BLaER1 treated with 17β-estradiol and CSF1 and Interleukin-3, amounts not matched to agents 10 nM and 100 nM (cell line): ENCODE measurements at regions not wholly inside any gene's neighbourhood (a gene's known extent, or its start where the extent isn't known, plus 50 kb on each side); places are given as distances from the start of the nearest gene placed in this dataset.

Source experiments
- H3K27ac ChIP-seq, 11 experiments: shearing (Covaris generic); formaldehyde crosslinking; 2 replicates each; pipeline ENCODE4 v1.8.1; 2022
- H3K27me3 ChIP-seq, 11 experiments: shearing (Covaris generic); formaldehyde crosslinking; 2 replicates each; pipeline ENCODE4 v1.8.1; 2022
- H3K36me3 ChIP-seq, 11 experiments: shearing (Covaris generic); formaldehyde crosslinking; 2 replicates each; pipeline ENCODE4 v1.8.1; 2022
- H3K4me1 ChIP-seq, 10 experiments: shearing (Covaris generic); formaldehyde crosslinking; 2 replicates each; pipeline ENCODE4 v1.8.1; 2022
- H3K4me2 ChIP-seq, 11 experiments: shearing (Covaris generic); formaldehyde crosslinking; 2 replicates each; pipeline ENCODE4 v1.8.1; 2022
- H3K4me3 ChIP-seq, 10 experiments: shearing (Covaris generic); formaldehyde crosslinking; 2 replicates each; pipeline ENCODE4 v1.8.1; 2022
- H3K9ac ChIP-seq, 11 experiments: shearing (Covaris generic); formaldehyde crosslinking; 2 replicates each; pipeline ENCODE4 v1.8.1; 2022
- H3K9me3 ChIP-seq, 11 experiments: shearing (Covaris generic); formaldehyde crosslinking; replicated peaks in 1 of 11; 2 replicates each; pipeline ENCODE4 v1.8.1; 2022
- H4K20me1 ChIP-seq, 11 experiments: shearing (Covaris generic); formaldehyde crosslinking; 2 replicates each; pipeline ENCODE4 v1.8.1; 2022
- Cebpa-rat ChIP-seq, 11 experiments: shearing (Covaris generic); IDR thresholded peaks; 2 replicates each; pipeline ENCODE4 v1.8.1; 2022

GRCh38 chr6:21998582-21998981 lies 298.3 kb downstream of the PRL start:
- Histone ChIP-seq H3K9me3 (peaks cover 0 to under 1% (median 0%) of the 10 kb centered on the region in 11 experiments; a peak in 1 of 22 replicates), H3K4me1 (peaks cover 35 to 50% (median 43%) of the 10 kb centered on the region in 10 experiments), H3K4me2 (peak overlapping the region in 10 of 11 experiments; percentile 22 to 82 (median 73); a peak in 19 of 22 replicates), H3K27ac (peak overlapping the region in 4 of 11 experiments; percentile 24 to 69 (median 54); a peak in 4 of 22 replicates), H3K4me3 (no peak overlapping the region), H4K20me1 (no peaks in the 10 kb centered on the region), H3K36me3 (peaks cover 0 to 29% (median 0%) of the 10 kb centered on the region in 11 experiments; a peak in 5 of 22 replicates), H3K27me3 (no peaks in the 10 kb centered on the region), H3K9ac (no peak overlapping the region; a peak in 1 of 22 replicates)
- TF ChIP-seq Cebpa-rat (IDR thresholded peaks at IDR 0.05), result no peak

GRCh38 chr6:21999012-21999528 lies 297.8 kb downstream of the PRL start:
- Histone ChIP-seq H3K4me2 (peak overlapping the region in 10 of 11 experiments; percentile 22 to 82 (median 73); a peak in 18 of 22 replicates), H3K9me3 (peaks cover 0 to 5% (median 0%) of the 10 kb centered on the region in 11 experiments; a peak in 3 of 22 replicates), H3K9ac (no peak overlapping the region), H3K36me3 (peaks cover 0 to 27% (median 0%) of the 10 kb centered on the region in 11 experiments; a peak in 5 of 22 replicates), H3K4me1 (peaks cover 35 to 50% (median 43%) of the 10 kb centered on the region in 10 experiments), H3K4me3 (no peak overlapping the region), H3K27ac (peak overlapping the region in 4 of 11 experiments; percentile 24 to 69 (median 54); a peak in 3 of 22 replicates), H3K27me3 (no peaks in the 10 kb centered on the region), H4K20me1 (no peaks in the 10 kb centered on the region)
- no peak for TF ChIP-seq Cebpa-rat (IDR thresholded peaks at IDR 0.05)

GRCh38 chr6:21999741-22000140 lies 297.1 kb downstream of the PRL start:
- peaks cover 35 to 50% (median 43%) of the 10 kb centered on the region in 10 experiments for H3K4me1 ChIP-seq
- no peak for TF ChIP-seq Cebpa-rat (IDR thresholded peaks at IDR 0.05)
- peaks cover 0 to 34% (median 0%) of the 10 kb centered on the region in 11 experiments; a peak in 6 of 22 replicates for H3K36me3 ChIP-seq

GRCh38 chr6:22001396-22002027 lies 295.3 kb downstream of the PRL start:
- no peak overlapping the region for H3K4me3 ChIP-seq
- H3K27ac ChIP-seq, result peak overlapping the region in 3 of 11 experiments; percentile 2 to 14 (median 13); a peak in 1 of 22 replicates
- no peak overlapping the region for H3K9ac ChIP-seq
- peaks cover 30 to 45% (median 37%) of the 10 kb centered on the region in 10 experiments for H3K4me1 ChIP-seq
- no peaks in the 10 kb centered on the region for H4K20me1 ChIP-seq
- H3K36me3 ChIP-seq, result peaks cover 0 to 52% (median 2%) of the 10 kb centered on the region in 11 experiments; a peak in 8 of 22 replicates
- peaks cover 0 to 14% (median 0%) of the 10 kb centered on the region in 11 experiments; a peak in 4 of 22 replicates for H3K9me3 ChIP-seq
- no peaks in the 10 kb centered on the region for H3K27me3 ChIP-seq
- H3K4me2 ChIP-seq, result peak overlapping the region in 8 of 11 experiments; percentile 0 to 38 (median 24); a peak in 8 of 22 replicates
- no peak for TF ChIP-seq Cebpa-rat (IDR thresholded peaks at IDR 0.05)

More at GRCh38 chr6:21999741-22000140, 297.1 kb downstream of the PRL start:
- Histone ChIP-seq H3K9ac (no peak overlapping the region), H3K27me3 (no peaks in the 10 kb centered on the region), H3K4me2 (peak overlapping the region in 2 of 11 experiments; percentile 67 to 77; a peak in 5 of 22 replicates), H3K4me3 (no peak overlapping the region), H4K20me1 (no peaks in the 10 kb centered on the region), H3K9me3 (peaks cover 0 to 12% (median 0%) of the 10 kb centered on the region in 11 experiments; a peak in 4 of 22 replicates), H3K27ac (peak overlapping the region in 1 of 11 experiments; percentile 24; a peak in 1 of 22 replicates)

DNA sequence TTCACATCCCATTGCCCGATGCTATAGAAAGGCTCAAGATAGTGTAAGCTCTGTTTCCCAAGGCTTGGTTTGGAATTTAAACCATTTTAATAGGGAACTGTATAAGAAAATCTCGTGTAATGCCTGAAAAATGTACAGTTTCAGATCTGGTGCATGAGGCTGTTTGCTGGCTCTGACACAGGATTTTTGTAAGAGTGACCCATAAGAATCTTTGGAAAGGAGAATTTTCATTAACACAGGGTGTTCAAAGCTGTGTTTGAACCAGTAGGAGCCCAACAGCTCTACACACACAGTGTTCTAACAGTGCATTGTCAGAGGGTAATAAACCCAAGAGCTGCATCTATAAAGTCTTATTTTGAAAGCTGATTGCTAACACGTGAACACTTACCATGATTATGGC lies 293.5 kb downstream of the PRL start:
- no peak overlapping the region for H3K4me3 ChIP-seq
- no peak overlapping the region for H3K4me2 ChIP-seq
- H4K20me1 ChIP-seq, result no peaks in the 10 kb centered on the region
- H3K4me1 ChIP-seq, result peaks cover 12 to 33% (median 28%) of the 10 kb centered on the region in 10 experiments
- TF ChIP-seq Cebpa-rat (IDR thresholded peaks at IDR 0.05), result no peak
- H3K27me3 ChIP-seq, result no peaks in the 10 kb centered on the region
- H3K27ac ChIP-seq, result no peak overlapping the region
- H3K9me3 ChIP-seq, result peaks cover 0 to 18% (median 0%) of the 10 kb centered on the region in 11 experiments; a peak in 4 of 22 replicates
- H3K36me3 ChIP-seq, result peaks cover 0 to 57% (median 4%) of the 10 kb centered on the region in 11 experiments; a peak in 8 of 22 replicates
- H3K9ac ChIP-seq, result no peak overlapping the region

DNA sequence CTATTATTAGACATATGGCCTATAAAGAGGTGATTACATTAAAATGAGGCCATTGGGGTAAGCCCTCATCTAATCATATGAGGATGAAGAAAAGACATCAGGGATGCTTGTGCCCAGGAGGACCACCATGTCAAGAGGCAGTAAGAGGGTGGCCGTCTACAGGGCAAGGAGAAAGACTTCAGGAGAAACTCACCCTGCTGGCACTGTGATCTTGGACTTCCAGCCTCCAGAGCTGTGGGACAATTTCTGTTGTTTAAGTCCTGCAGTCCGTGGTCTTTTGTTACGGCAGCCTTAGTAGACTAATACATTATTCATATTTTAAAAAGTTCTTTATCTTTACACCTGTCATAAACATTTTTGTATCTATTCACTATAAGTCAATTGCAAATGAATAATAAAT lies 290.0 kb downstream of the PRL start:
- TF ChIP-seq Cebpa-rat (IDR thresholded peaks at IDR 0.05), result no peak
- Histone ChIP-seq H3K9me3 (peaks cover 0 to 18% (median 0%) of the 10 kb centered on the region in 11 experiments; a peak in 4 of 22 replicates), H3K27ac (no peak overlapping the region), H3K36me3 (peaks cover 0 to 45% (median 4%) of the 10 kb centered on the region in 11 experiments; a peak in 9 of 22 replicates), H3K27me3 (no peaks in the 10 kb centered on the region), H3K4me2 (no peak overlapping the region), H3K9ac (no peak overlapping the region), H4K20me1 (no peaks in the 10 kb centered on the region), H3K4me3 (no peak overlapping the region), H3K4me1 (peaks cover 0 to 12% (median 6%) of the 10 kb centered on the region in 10 experiments; a peak in 10 of 20 replicates)

DNA sequence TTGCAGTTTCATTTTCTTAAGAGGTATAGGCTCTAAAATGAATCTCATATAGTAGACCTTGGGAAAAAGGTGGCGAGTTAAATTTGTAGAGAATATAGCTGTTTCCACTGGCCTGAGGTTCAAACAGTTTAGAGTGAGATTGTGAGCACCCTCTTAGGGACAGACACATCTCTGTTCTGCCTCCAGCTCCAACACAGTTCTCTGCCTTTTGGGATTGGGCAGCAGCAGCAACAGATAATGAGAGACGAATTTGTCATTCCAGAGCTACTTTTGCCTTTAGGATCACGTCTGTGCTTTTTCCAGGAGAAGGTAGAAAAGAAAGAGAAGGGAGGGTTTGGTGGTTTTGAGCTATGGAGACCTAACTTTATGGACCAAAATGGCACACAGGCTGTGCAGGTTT lies 289.4 kb downstream of the PRL start:
- no peak for TF ChIP-seq Cebpa-rat (IDR thresholded peaks at IDR 0.05)
- H3K4me1 ChIP-seq, result peaks cover 0 to 12% (median 7%) of the 10 kb centered on the region in 10 experiments; a peak in 10 of 20 replicates
- no peak overlapping the region for H3K9ac ChIP-seq
- no peak overlapping the region for H3K4me3 ChIP-seq
- no peaks in the 10 kb centered on the region for H4K20me1 ChIP-seq
- peaks cover 0 to 50% (median 4%) of the 10 kb centered on the region in 11 experiments; a peak in 9 of 22 replicates for H3K36me3 ChIP-seq
- H3K9me3 ChIP-seq, result peaks cover 0 to 18% (median 0%) of the 10 kb centered on the region in 11 experiments; a peak in 4 of 22 replicates
- H3K4me2 ChIP-seq, result peak overlapping the region in 5 of 11 experiments; percentile 26 to 45 (median 32); a peak in 8 of 22 replicates
- H3K27ac ChIP-seq, result no peak overlapping the region
- no peaks in the 10 kb centered on the region for H3K27me3 ChIP-seq

GRCh38 chr6:22008248-22008836 lies 288.5 kb downstream of the PRL start:
- peak overlapping the region in 5 of 11 experiments; percentile 26 to 45 (median 32); a peak in 8 of 22 replicates for H3K4me2 ChIP-seq
- no peaks in the 10 kb centered on the region for H4K20me1 ChIP-seq
- H3K9me3 ChIP-seq, result peaks cover 0 to 21% (median 0%) of the 10 kb centered on the region in 11 experiments; a peak in 4 of 22 replicates
- no peaks in the 10 kb centered on the region for H3K27me3 ChIP-seq
- H3K9ac ChIP-seq, result no peak overlapping the region
- H3K36me3 ChIP-seq, result peaks cover 0 to 54% (median 4%) of the 10 kb centered on the region in 11 experiments; a peak in 9 of 22 replicates
- H3K27ac ChIP-seq, result no peak overlapping the region
- no peak for TF ChIP-seq Cebpa-rat (IDR thresholded peaks at IDR 0.05)
- peaks cover 0 to 12% (median 7%) of the 10 kb centered on the region in 10 experiments; a peak in 10 of 20 replicates for H3K4me1 ChIP-seq
- H3K4me3 ChIP-seq, result no peak overlapping the region
